ENCODE measurements at regions not wholly inside any gene's neighbourhood (a gene's known extent, or its start where the extent isn't known, plus 50 kb on each side); places are given as distances from the start of the nearest gene placed in this dataset.

DNA sequence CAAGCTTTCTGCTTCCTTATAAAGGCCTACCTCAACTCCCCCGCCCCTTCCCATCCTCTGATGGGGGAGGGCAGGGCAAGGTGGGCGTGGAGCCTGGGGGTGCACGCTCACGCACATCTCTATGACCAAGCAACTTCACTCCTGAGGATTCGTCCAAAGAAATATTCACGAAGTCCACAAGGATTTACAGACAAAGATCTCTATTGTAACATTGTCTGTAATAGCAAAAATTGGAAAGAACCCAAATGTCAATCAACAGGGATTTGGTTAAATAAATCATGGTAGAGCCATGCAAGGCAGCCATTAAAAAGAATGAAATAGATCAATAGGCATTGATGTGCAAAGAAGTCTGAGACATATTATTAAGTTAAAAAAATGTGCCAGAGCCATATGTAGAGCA is 130.4 kb upstream of the AFDN start:
- H3K9me3 ChIP-seq = no peaks in the 10 kb centered on the region
- peak overlapping the region; percentile 11 for H3K4me3 ChIP-seq
- in situ Hi-C loops (cut with MboI; ENCODE audit: low sequenced_read_pairs) = no loop called here
- H3K27me3 ChIP-seq (ENCODE audit: low read depth) = no peaks in the 10 kb centered on the region
- no peaks in the 10 kb centered on the region for H3K36me3 ChIP-seq (replicated peaks)
- peaks cover 50% of the 10 kb centered on the region for H3K4me1 ChIP-seq
- peak; percentile 89 to 95 for DNase-seq (ENCODE audit: low spot score in 2 of 2)

DNA sequence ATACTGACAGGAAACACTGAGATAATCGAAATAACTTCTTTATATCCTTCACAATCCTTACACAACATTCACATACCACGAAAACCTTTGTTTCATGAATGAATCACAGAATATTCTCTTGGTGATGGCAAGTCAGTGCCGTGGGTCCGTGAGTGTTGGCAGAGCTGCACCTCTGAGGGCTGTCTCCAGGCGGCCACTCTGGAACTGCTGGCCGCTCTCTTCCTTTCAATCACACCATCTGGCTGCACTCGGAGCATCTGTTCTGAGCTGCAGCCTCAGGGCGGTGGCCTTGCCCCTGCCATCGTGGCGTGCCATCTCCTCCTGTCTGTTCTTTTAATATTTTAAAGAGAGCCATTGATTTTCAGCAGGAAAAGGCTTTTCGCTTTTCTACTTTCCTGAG is 129.4 kb upstream of the AFDN start:
- Histone ChIP-seq H3K4me1 (peaks cover 44% of the 10 kb centered on the region), H3K4me3 (no peak overlapping the region), H3K36me3 (replicated peaks) (no peaks in the 10 kb centered on the region), H3K27me3 (ENCODE audit: low read depth) (no peaks in the 10 kb centered on the region), H3K9me3 (no peaks in the 10 kb centered on the region)
- DNase-seq (ENCODE audit: low spot score in 2 of 2) = peak in 1 of 2 experiments; percentile 48
- in situ Hi-C loops (cut with MboI; ENCODE audit: low sequenced_read_pairs) = no loop called here

- Histone ChIP-seq H3K9me3 (no peaks in the 10 kb centered on the region), H3K4me1 (peaks cover 32% of the 10 kb centered on the region), H3K36me3 (replicated peaks) (no peaks in the 10 kb centered on the region), H3K4me3 (no peak overlapping the region), H3K27me3 (ENCODE audit: low read depth) (no peaks in the 10 kb centered on the region)
- in situ Hi-C loops (cut with MboI; ENCODE audit: low sequenced_read_pairs) = no loop called here
- no peak for DNase-seq (ENCODE audit: low spot score in 2 of 2)
Measured at GRCh38 chr6:167698540-167698939, 128.2 kb upstream of the AFDN start.

- no peak overlapping the region for H3K4me3 ChIP-seq
- no peaks in the 10 kb centered on the region for H3K9me3 ChIP-seq
- no peaks in the 10 kb centered on the region for H3K27me3 ChIP-seq (ENCODE audit: low read depth)
- in situ Hi-C loops (cut with MboI; ENCODE audit: low sequenced_read_pairs) = no loop called here
- no peak for DNase-seq (ENCODE audit: low spot score in 2 of 2)
- H3K4me1 ChIP-seq = peaks cover 26% of the 10 kb centered on the region
- H3K36me3 ChIP-seq (replicated peaks) = no peaks in the 10 kb centered on the region
Measured at GRCh38 chr6:167699141-167699931, 127.4 kb upstream of the AFDN start.

DNA sequence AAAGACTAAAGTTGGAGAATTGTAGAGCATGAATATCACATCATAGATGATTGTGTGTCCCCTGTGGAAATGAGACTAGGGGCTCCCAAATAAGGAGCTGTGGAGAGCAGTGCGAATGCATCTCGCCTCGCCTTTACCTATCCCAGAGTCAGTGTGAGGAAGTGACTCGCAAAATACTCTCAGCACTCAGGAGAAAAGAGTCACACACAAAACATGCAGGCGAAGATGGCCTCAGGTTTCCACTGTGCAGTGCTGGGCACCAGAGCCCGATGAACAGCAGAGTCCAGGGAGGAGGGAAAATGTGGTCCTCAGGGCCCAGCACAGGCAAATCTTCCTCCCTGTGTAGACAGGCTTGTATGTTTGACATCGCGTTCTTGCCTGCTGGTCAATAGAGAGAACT is 126.5 kb upstream of the AFDN start:
- in situ Hi-C loops (cut with MboI; ENCODE audit: low sequenced_read_pairs) = no loop called here
- Histone ChIP-seq H3K4me1 (peaks cover 18% of the 10 kb centered on the region), H3K36me3 (replicated peaks) (no peaks in the 10 kb centered on the region), H3K9me3 (no peaks in the 10 kb centered on the region), H3K4me3 (no peak overlapping the region), H3K27me3 (ENCODE audit: low read depth) (no peaks in the 10 kb centered on the region)
- no peak for DNase-seq (ENCODE audit: low spot score in 2 of 2)

DNA sequence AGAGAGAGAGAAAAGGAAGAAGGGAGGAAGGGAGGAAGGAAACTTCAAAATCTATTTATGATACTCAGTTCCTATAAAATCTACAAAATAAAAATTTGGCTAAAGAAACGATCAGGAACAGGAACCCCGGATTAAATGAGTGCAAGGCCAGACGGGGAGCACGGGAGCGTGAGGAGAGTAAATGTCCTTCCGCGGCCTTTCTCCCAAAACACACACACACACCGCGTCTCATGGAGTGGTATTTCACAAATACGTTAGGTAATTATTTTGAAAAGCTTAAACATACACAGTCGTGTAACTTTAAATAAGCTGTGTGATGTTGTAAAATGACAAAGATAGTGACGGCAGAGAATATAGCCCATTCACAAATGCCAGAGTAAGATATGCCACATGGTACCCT is 125.7 kb upstream of the AFDN start:
- no peaks in the 10 kb centered on the region for H3K36me3 ChIP-seq (replicated peaks)
- H3K4me3 ChIP-seq = no peak overlapping the region
- H3K27me3 ChIP-seq (ENCODE audit: low read depth) = no peaks in the 10 kb centered on the region
- H3K9me3 ChIP-seq = no peaks in the 10 kb centered on the region
- DNase-seq (ENCODE audit: low spot score in 2 of 2) = no peak
- H3K4me1 ChIP-seq = peaks cover 11% of the 10 kb centered on the region
- in situ Hi-C loops (cut with MboI; ENCODE audit: low sequenced_read_pairs) = no loop called here

- no peak overlapping the region for H3K4me3 ChIP-seq
- H3K36me3 ChIP-seq (replicated peaks) = no peaks in the 10 kb centered on the region
- DNase-seq (ENCODE audit: low spot score in 2 of 2) = no peak
- in situ Hi-C loops (cut with MboI; ENCODE audit: low sequenced_read_pairs) = no loop called here
- H3K4me1 ChIP-seq = peaks cover 2% of the 10 kb centered on the region
- H3K27me3 ChIP-seq (ENCODE audit: low read depth) = no peaks in the 10 kb centered on the region
- H3K9me3 ChIP-seq = no peaks in the 10 kb centered on the region
Measured at GRCh38 chr6:167702241-167702827, 124.4 kb upstream of the AFDN start.

GRCh38 chr6:167703347-167703746 is 123.4 kb upstream of the AFDN start:
- Histone ChIP-seq H3K36me3 (replicated peaks) (no peaks in the 10 kb centered on the region), H3K4me3 (no peak overlapping the region), H3K27me3 (ENCODE audit: low read depth) (no peaks in the 10 kb centered on the region), H3K4me1 (no peaks in the 10 kb centered on the region), H3K9me3 (no peaks in the 10 kb centered on the region)
- no peak for DNase-seq (ENCODE audit: low spot score in 2 of 2)
- in situ Hi-C loops (cut with MboI; ENCODE audit: low sequenced_read_pairs) = no loop called here

DNA sequence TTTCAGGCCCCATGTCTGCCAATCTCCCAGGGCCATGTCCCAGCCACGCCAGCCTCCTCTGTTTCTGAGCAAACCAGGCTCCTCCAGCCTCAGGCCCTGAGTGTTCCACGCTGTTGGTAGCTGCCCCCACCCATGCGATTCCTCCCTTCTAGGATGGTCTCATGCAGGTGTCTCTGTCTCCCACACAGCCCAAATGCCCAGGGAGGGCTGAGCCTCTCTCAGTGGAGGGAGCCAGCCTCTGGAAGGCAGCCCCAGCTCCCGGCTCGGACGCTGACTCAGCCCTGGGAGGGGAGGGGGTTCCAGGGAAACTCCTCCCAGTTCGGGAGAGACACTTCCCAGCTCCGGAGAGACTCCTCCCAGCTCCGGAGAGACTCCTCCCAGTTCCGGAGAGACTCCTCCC is 122.9 kb upstream of the AFDN start:
- no peak for DNase-seq (ENCODE audit: low spot score in 2 of 2)
- Histone ChIP-seq H3K4me3 (no peak overlapping the region), H3K36me3 (replicated peaks) (no peaks in the 10 kb centered on the region), H3K9me3 (no peaks in the 10 kb centered on the region), H3K4me1 (no peaks in the 10 kb centered on the region), H3K27me3 (ENCODE audit: low read depth) (no peaks in the 10 kb centered on the region)
- in situ Hi-C loops (cut with MboI; ENCODE audit: low sequenced_read_pairs) = no loop called here

- in situ Hi-C loops (cut with MboI; ENCODE audit: low sequenced_read_pairs) = no loop called here
Measured at GRCh38 chr6:167704396-167704901, 122.3 kb upstream of the AFDN start.

DNA sequence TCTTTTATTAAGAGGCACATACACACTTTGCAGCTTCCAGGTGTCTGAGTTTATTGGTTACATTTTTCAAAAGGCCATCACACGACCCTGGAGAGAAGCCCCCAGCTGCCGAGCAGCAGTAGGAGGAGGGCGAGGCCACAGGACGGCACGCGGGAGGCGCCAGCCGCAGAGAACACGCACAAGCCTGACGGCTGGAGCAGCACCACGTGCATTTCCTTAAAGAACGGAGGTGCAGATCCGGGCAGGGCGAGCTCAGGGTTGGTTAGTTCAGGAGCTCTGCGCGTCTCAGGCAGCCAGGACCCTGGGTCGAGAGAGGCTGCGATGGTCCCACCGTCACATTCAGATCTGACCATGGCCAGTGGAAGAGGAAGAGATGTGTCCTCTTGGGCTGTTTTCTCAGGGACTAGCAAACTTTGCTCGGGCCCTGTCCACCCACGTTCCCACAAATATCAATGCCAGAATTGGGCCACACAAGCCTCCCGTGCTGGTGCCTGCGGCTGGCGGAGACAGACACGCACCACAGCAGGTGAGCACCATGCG is 121.4 kb upstream of the AFDN start:
- Histone ChIP-seq H3K4me1 (no peaks in the 10 kb centered on the region), H3K9me3 (no peaks in the 10 kb centered on the region)

More at GRCh38 chr6:167704396-167704901, 122.3 kb upstream of the AFDN start:
- no peaks in the 10 kb centered on the region for H3K9me3 ChIP-seq
- no peak for DNase-seq (ENCODE audit: low spot score in 2 of 2)
- H3K4me3 ChIP-seq = no peak overlapping the region
- H3K4me1 ChIP-seq = no peaks in the 10 kb centered on the region
- no peaks in the 10 kb centered on the region for H3K27me3 ChIP-seq (ENCODE audit: low read depth)
- no peaks in the 10 kb centered on the region for H3K36me3 ChIP-seq (replicated peaks)

GRCh38 chr6:167706313-167707109 is 120.2 kb upstream of the AFDN start:
- no peaks in the 10 kb centered on the region for H3K36me3 ChIP-seq (replicated peaks)
- H3K27me3 ChIP-seq (ENCODE audit: low read depth) = no peaks in the 10 kb centered on the region
- no peak overlapping the region for H3K4me3 ChIP-seq
- no peak for DNase-seq (ENCODE audit: low spot score in 2 of 2)
- in situ Hi-C loops (cut with MboI; ENCODE audit: low sequenced_read_pairs) = no loop called here
- no peaks in the 10 kb centered on the region for H3K9me3 ChIP-seq
- no peaks in the 10 kb centered on the region for H3K4me1 ChIP-seq

More for the DNA sequence above, 121.4 kb upstream of the AFDN start:
- H3K27me3 ChIP-seq (ENCODE audit: low read depth) = no peaks in the 10 kb centered on the region
- in situ Hi-C loops (cut with MboI; ENCODE audit: low sequenced_read_pairs) = no loop called here
- H3K36me3 ChIP-seq (replicated peaks) = no peaks in the 10 kb centered on the region
- H3K4me3 ChIP-seq = no peak overlapping the region
- DNase-seq (ENCODE audit: low spot score in 2 of 2) = no peak

- H3K36me3 ChIP-seq (replicated peaks) = no peaks in the 10 kb centered on the region
- H3K4me3 ChIP-seq = no peak overlapping the region
- in situ Hi-C loops (cut with MboI; ENCODE audit: low sequenced_read_pairs) = no loop called here
- no peaks in the 10 kb centered on the region for H3K27me3 ChIP-seq (ENCODE audit: low read depth)
- no peak for DNase-seq (ENCODE audit: low spot score in 2 of 2)
- H3K4me1 ChIP-seq = no peaks in the 10 kb centered on the region
- H3K9me3 ChIP-seq = no peaks in the 10 kb centered on the region
Measured at GRCh38 chr6:167707686-167708500, 118.8 kb upstream of the AFDN start.
